Cardiac fibroblast (primary cell): ENCODE measurements at regions not wholly inside any gene's neighbourhood (a gene's known extent, or its start where the extent isn't known, plus 50 kb on each side); places are given as distances from the start of the nearest gene placed in this dataset.

Source experiments
- DNase-seq, 2 donors: peaks; one replicate each; pipeline versions ENCODE4 v3.0.0 to v3.0.0-alpha.2; 2010; ENCODE audit warnings: low read depth in 2 of 2
- H3K4me3 ChIP-seq, 2 donors: replicated peaks in 1 of 2; 1 replicate in 1 of 2; 2 replicates in 1 of 2; pipeline ENCODE4 v1.5.1; 2011; ENCODE audit warnings: low read depth in 2 of 2, low read length in 2 of 2, mild to moderate bottlenecking in 2 of 2, moderate library complexity in 1 of 2
- TF ChIP-seq, protein P1 (sequence below): IDR thresholded peaks from one replicate; pipeline ENCODE4 v1.5.1; 2011; ENCODE audit warnings: low read depth, mild to moderate bottlenecking, low read length, inconsistent platforms

DNA sequence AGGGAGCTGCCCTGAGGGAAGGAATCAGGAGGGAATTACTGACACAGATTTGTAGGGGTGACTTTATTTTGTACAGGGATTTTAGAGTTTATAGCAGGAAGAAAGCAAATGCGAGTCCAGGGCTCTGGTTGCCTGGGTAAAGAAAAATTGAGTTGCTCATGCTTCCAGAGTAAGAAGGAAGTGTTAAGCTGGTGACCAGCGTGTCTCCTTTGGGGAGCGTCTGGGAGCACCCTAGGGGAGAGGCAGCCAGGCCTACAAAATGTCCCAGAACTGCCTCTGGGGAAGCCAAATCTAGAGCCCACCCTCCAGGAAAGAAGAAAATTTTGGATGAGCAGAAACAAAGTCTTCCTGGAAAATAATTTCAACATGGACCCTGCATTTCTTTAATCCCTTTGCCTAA lies 147.0 kb downstream of the VAPA start:
- DNase-seq: no peak
- TF ChIP-seq, protein P1, sequence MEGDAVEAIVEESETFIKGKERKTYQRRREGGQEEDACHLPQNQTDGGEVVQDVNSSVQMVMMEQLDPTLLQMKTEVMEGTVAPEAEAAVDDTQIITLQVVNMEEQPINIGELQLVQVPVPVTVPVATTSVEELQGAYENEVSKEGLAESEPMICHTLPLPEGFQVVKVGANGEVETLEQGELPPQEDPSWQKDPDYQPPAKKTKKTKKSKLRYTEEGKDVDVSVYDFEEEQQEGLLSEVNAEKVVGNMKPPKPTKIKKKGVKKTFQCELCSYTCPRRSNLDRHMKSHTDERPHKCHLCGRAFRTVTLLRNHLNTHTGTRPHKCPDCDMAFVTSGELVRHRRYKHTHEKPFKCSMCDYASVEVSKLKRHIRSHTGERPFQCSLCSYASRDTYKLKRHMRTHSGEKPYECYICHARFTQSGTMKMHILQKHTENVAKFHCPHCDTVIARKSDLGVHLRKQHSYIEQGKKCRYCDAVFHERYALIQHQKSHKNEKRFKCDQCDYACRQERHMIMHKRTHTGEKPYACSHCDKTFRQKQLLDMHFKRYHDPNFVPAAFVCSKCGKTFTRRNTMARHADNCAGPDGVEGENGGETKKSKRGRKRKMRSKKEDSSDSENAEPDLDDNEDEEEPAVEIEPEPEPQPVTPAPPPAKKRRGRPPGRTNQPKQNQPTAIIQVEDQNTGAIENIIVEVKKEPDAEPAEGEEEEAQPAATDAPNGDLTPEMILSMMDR: no peak
- H3K4me3 ChIP-seq: no peak overlapping the region

DNA sequence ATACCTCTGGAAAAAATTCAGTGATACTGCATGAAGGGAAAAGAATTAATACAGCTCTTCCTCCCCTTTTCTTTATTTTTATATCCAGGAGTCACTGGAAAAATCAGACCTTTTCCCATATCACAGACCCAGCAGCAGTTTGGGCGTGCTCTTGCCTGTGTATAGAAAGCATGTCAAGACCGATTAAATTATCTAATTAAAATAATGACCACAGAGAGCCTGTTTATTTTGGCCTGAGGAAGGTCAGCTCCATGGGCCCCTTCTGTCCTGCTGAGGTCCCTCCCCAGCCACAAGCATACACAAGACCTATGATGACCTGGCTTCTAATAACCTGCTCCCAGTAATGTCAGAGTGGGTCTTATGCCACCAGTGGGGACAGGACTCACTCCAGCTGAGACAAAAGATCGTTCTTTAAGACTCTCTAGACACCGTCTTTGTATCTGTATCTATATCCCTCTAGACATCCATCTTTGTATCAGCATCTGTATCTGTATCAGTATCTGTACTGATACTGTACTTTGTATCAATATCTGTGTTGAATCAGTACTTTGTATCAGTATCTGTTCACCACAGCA lies 147.8 kb downstream of the VAPA start:
- TF ChIP-seq, protein P1: no peak
- no peak for DNase-seq
- H3K4me3 ChIP-seq: no peak overlapping the region

DNA sequence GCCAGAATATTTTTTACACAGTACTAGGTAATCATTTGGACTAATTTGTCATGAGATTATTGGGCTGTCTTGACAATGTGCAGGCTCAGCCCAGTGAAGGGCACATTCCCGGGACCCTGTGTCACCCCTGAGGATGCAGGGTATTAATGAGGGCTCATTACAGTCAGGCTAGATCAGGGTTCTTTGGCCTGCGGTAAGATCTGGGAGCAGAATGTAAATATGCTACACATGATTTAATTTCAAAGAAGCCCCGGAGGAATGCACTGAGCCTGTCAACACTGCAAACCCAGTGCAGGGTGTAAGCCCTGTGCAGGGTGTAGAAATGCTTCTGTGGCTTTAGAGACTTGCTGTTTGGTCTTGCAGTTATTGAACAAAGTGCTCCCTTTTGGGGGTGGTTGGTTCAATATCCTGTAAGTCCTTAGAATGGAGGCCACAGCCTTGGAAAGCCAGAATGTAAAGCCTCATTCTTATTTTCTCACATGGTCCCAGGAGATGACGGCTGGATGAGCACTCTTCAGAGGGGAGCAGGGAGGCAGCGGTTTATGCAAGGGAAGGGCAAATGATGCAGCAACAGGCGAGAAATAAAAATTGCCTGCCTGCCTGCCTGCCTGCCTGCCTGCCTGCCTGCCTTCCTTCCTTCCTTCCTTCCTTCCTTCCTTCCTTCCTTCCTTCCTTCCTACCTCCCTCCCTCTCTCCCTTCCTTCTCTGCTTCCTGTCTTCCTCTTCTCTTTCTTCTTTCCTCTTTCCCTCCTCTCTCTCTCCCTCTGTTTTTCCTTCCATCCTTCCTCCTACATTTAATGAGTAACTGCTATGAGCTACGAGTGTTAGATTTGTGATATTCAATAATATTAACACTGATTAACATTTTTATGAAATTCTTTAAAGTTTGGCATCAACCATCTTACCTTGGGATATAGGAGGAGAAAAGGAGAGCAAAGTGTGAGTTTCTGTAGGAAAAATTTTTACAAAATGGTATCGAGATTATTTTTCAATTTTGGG lies 148.8 kb downstream of the VAPA start:
- no peak overlapping the region for H3K4me3 ChIP-seq
- TF ChIP-seq, protein P1: no peak
- peak in 1 of 2 donors; percentile 34 for DNase-seq

DNA sequence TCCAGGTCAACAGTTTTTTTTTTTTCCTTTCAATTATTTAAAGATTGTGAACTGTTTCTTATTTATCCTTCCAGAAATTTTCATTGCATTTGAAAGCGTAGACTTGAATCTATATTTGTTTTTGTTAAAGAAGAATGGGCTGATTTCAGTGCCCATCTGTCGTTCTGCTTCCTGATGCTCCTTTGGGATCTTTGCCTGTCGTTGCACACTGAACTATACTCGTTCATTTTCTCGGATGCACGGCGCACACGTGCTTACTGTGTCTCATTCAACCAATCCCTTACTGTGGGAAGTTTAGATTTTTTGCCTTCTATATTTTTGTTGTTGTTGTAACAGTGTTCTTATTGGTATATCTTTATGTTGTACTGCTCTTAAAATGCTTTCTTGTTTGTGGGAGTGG lies 149.7 kb downstream of the VAPA start:
- no peak overlapping the region for H3K4me3 ChIP-seq
- TF ChIP-seq, protein P1: no peak
- DNase-seq: no peak

DNA sequence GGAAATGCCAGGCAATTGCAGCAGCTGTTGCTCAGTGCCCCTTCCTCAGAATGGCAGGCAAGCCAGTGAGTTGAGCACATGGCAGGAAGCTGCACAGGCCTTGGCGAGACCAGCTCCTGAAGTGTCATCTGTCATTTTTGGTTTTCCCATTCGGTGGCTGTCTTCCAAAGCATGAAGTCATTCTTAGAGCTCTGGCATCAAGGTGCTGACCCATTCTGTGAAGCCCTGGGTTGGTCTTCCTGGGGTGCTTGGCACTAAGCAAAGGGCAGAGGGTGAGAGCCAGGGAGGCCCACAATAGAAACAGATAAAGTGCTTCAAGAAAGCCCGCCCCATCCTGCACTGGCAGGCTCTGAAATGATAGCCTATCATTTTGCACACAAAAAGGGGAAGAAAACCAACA lies 150.5 kb downstream of the VAPA start:
- DNase-seq: no peak
- TF ChIP-seq, protein P1: no peak

DNA sequence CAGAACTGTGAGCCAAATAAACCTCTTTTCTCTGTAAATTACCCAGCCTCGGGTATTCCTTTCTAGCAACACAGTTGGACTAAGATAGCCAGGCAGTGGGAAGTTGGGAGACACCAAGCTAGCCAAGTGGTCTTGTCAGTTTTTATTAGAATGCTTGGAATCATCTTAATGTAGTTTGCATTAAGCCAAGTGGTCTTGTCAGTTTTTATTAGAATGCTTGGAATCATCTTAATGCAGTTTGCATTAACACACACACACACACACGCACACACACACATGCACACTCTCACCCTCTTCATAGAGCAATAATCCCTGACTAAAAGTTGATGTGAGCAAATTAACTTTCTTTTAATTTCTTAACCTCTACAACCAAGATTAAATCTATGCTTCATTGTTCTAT lies 151.5 kb downstream of the VAPA start:
- DNase-seq: no peak
- no peak overlapping the region for H3K4me3 ChIP-seq
- TF ChIP-seq, protein P1: no peak

More for the DNA sequence above, 150.5 kb downstream of the VAPA start:
- no peak overlapping the region for H3K4me3 ChIP-seq
